ENCODE measurements at regions not wholly inside any gene's neighbourhood (a gene's known extent, or its start where the extent isn't known, plus 50 kb on each side); places are given as distances from the start of the nearest gene placed in this dataset.
A peak's percentile ranks its signal among the peaks of the same experiment; 100 is the strongest.

DNA sequence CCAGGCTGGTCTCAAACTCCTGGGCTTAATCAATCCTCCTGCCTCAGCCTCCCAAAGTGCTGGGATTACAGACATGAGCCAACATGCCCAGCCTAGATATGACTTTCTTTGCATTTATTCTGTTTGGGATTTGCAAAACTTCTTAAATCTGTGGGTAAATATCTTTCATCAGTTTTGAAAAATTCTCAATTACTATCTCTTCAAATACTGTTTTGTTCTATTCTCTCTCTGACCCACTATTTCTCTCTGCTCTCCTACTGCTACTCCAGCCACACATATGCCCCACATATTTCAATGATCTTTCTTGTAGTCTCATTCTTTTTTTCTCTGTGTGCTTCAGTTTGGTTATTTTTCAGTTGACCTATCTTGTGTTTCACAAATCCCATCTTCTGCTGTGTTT, 205.1 kb downstream of the CHIC2 start:
- Histone ChIP-seq H3K36me3 (replicated peaks; ENCODE audit: insufficient read depth, low read depth) (no peaks in the 10 kb centered on the region), H3K4me1 (ENCODE audit: insufficient read depth) (peaks cover 12% of the 10 kb centered on the region), H3K27me3 (no peaks in the 10 kb centered on the region), H3K79me2 (no peaks in the 10 kb centered on the region), H3K4me2 (no peak overlapping the region), H4K20me1 (ENCODE audit: insufficient read depth, poor library complexity, severe bottlenecking) (no peaks in the 10 kb centered on the region), H3K9me3 (ENCODE audit: low read depth) (no peaks in the 10 kb centered on the region), H3K9me2 (replicated peaks; ENCODE audit: insufficient read depth) (no peaks in the 10 kb centered on the region), H2AFZ (no peak overlapping the region), H3K4me3 (no peak overlapping the region), H3K27ac (no peak overlapping the region)
- DNase-seq (ENCODE audit: low spot score) = no peak
- TF ChIP-seq EZH2 (IDR thresholded peaks at IDR 0.05; ENCODE audit: borderline replicate concordance) (no peak), EZH2phosphoT487 (IDR thresholded peaks at IDR 0.05; ENCODE audit: low read depth, severe bottlenecking, unreplicated experiment) (no peak)
- TF ChIP-seq, protein P1, sequence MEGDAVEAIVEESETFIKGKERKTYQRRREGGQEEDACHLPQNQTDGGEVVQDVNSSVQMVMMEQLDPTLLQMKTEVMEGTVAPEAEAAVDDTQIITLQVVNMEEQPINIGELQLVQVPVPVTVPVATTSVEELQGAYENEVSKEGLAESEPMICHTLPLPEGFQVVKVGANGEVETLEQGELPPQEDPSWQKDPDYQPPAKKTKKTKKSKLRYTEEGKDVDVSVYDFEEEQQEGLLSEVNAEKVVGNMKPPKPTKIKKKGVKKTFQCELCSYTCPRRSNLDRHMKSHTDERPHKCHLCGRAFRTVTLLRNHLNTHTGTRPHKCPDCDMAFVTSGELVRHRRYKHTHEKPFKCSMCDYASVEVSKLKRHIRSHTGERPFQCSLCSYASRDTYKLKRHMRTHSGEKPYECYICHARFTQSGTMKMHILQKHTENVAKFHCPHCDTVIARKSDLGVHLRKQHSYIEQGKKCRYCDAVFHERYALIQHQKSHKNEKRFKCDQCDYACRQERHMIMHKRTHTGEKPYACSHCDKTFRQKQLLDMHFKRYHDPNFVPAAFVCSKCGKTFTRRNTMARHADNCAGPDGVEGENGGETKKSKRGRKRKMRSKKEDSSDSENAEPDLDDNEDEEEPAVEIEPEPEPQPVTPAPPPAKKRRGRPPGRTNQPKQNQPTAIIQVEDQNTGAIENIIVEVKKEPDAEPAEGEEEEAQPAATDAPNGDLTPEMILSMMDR (IDR thresholded peaks at IDR 0.05; ENCODE audit: poor library complexity) = no peak

- no peaks in the 10 kb centered on the region for H4K20me1 ChIP-seq (ENCODE audit: insufficient read depth, poor library complexity, severe bottlenecking)
- H3K4me3 ChIP-seq = no peak overlapping the region
- H3K36me3 ChIP-seq (replicated peaks; ENCODE audit: insufficient read depth, low read depth) = no peaks in the 10 kb centered on the region
- 94% methylated on average over 1 of the region's 1 CpG for WGBS (ENCODE audit: low lambda C conversion rate, missing lambda C conversion rate)
- peaks cover 12% of the 10 kb centered on the region for H3K4me1 ChIP-seq (ENCODE audit: insufficient read depth)
- no peaks in the 10 kb centered on the region for H3K27me3 ChIP-seq
- DNase-seq (ENCODE audit: low spot score) = no peak
- H3K79me2 ChIP-seq = no peaks in the 10 kb centered on the region
- no peak overlapping the region for H3K4me2 ChIP-seq
- no peak overlapping the region for H2AFZ ChIP-seq
- TF ChIP-seq, protein P1 (IDR thresholded peaks at IDR 0.05; ENCODE audit: poor library complexity) = no peak
- TF ChIP-seq EZH2 (IDR thresholded peaks at IDR 0.05; ENCODE audit: borderline replicate concordance) (no peak), EZH2phosphoT487 (IDR thresholded peaks at IDR 0.05; ENCODE audit: low read depth, severe bottlenecking, unreplicated experiment) (no peak)
- no peaks in the 10 kb centered on the region for H3K9me3 ChIP-seq (ENCODE audit: low read depth)
- H3K9me2 ChIP-seq (replicated peaks; ENCODE audit: insufficient read depth) = no peaks in the 10 kb centered on the region
- H3K27ac ChIP-seq = no peak overlapping the region
Observed at GRCh38 chr4:53858744-53859143, 205.7 kb downstream of the CHIC2 start.

GRCh38 chr4:53855581-53856250, 208.7 kb downstream of the CHIC2 start:
- Histone ChIP-seq H3K27ac (peak overlapping the region; percentile 8), H3K4me1 (ENCODE audit: insufficient read depth) (no peaks in the 10 kb centered on the region), H3K27me3 (no peaks in the 10 kb centered on the region), H2AFZ (no peak overlapping the region), H3K36me3 (replicated peaks; ENCODE audit: insufficient read depth, low read depth) (no peaks in the 10 kb centered on the region), H3K4me3 (no peak overlapping the region), H3K9me3 (ENCODE audit: low read depth) (no peaks in the 10 kb centered on the region), H3K4me2 (no peak overlapping the region), H3K9me2 (replicated peaks; ENCODE audit: insufficient read depth) (no peaks in the 10 kb centered on the region), H3K79me2 (no peaks in the 10 kb centered on the region), H4K20me1 (ENCODE audit: insufficient read depth, poor library complexity, severe bottlenecking) (no peaks in the 10 kb centered on the region)
- whole genome bisulfite sequencing (ENCODE audit: low lambda C conversion rate, missing lambda C conversion rate) = 66% methylated on average over 6 of the region's 6 CpGs
- no peak for DNase-seq (ENCODE audit: low spot score)
- TF ChIP-seq EZH2phosphoT487 (IDR thresholded peaks at IDR 0.05; ENCODE audit: low read depth, severe bottlenecking, unreplicated experiment) = no peak
- TF ChIP-seq EZH2 (IDR thresholded peaks at IDR 0.05; ENCODE audit: borderline replicate concordance) = no peak
- TF ChIP-seq, protein P1 (IDR thresholded peaks at IDR 0.05; ENCODE audit: poor library complexity) = no peak

All from hepatocyte (in vitro differentiated cells).